ENCODE measurements at regions not wholly inside any gene's neighbourhood (a gene's known extent, or its start where the extent isn't known, plus 50 kb on each side); places are given as distances from the start of the nearest gene placed in this dataset.
"Not testable (repeated sequence)": the region's sequence is repeated elsewhere in the genome, so short reads cannot be mapped to it uniquely, and the experiment has no call there.

- peaks cover 5% of the 10 kb centered on the region for H3K27me3 Mint-ChIP-seq
- H3K4me3 Mint-ChIP-seq: no peak overlapping the region
- no peaks in the 10 kb centered on the region for H3K9me3 Mint-ChIP-seq (ENCODE audit: low read depth)
- H3K27ac Mint-ChIP-seq: no peak overlapping the region
- no peaks in the 10 kb centered on the region for H3K4me1 Mint-ChIP-seq (ENCODE audit: low read depth)
- H3K36me3 Mint-ChIP-seq: no peaks in the 10 kb centered on the region
Measured at GRCh38 chr6:904994-905393, 212.1 kb upstream of the EXOC2 start.

DNA sequence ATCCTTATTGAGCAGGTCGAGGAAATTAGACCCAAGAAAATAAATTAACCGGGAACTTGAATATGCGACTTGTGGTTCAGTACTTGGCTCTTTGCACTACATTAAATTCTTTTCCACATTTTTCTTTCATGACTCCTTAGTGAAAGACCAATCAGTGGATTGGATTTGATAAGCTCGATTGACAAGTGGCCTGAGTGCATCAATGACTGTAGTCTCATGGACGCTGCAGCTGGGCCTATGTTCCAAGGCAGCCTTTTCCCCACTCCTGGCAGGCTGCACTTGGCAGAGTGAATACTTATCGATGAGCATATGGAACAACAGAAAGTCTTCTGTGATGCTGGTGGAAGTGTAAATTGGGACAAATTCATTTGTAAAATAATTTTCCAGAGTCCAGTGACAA, 210.8 kb upstream of the EXOC2 start:
- Mint-ChIP-seq H3K36me3 (no peaks in the 10 kb centered on the region), H3K4me1 (ENCODE audit: low read depth) (no peaks in the 10 kb centered on the region), H3K27me3 (peaks cover 5% of the 10 kb centered on the region), H3K27ac (no peak overlapping the region), H3K9me3 (ENCODE audit: low read depth) (no peaks in the 10 kb centered on the region), H3K4me3 (no peak overlapping the region)

DNA sequence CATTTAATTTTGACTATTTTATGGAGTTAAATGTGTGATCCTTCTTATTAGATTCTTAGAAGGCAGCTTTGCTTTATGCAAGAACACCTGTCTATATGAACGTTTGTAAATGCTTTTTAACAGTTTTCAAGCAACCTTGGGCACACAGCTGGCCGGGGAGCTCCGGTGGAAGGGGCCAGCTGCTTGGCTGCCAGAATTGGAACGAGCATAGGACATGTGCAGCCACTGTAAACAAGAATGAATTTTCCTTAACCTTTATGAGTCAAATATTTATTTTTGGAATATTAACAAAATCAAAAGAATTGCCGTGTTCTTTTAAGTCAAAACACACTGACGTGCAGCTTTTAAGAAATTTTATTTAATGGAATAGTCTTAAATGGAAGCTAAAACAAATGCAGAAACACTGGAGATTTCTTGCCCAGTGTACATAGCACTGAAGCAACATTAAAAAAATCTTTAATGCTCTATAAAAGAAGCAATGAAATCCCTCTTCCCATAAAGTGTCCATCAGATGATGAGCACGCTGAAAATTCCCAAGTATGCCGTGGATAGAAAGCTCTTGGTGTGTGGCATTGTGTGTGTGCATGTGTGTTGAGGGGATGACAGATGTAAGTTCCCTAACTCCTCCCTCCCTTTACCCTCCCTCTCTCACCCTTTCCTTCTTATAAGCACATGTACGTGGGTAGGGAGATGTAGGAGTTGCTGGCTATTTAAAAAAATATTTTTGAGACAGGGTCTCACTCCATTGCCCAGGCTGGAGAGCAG, 208.9 kb upstream of the EXOC2 start:
- Mint-ChIP-seq H3K9me3 (ENCODE audit: low read depth) (no peaks in the 10 kb centered on the region), H3K4me1 (ENCODE audit: low read depth) (peaks cover 2% of the 10 kb centered on the region), H3K36me3 (no peaks in the 10 kb centered on the region), H3K27ac (no peak overlapping the region), H3K4me3 (no peak overlapping the region), H3K27me3 (peaks cover 7% of the 10 kb centered on the region)

DNA sequence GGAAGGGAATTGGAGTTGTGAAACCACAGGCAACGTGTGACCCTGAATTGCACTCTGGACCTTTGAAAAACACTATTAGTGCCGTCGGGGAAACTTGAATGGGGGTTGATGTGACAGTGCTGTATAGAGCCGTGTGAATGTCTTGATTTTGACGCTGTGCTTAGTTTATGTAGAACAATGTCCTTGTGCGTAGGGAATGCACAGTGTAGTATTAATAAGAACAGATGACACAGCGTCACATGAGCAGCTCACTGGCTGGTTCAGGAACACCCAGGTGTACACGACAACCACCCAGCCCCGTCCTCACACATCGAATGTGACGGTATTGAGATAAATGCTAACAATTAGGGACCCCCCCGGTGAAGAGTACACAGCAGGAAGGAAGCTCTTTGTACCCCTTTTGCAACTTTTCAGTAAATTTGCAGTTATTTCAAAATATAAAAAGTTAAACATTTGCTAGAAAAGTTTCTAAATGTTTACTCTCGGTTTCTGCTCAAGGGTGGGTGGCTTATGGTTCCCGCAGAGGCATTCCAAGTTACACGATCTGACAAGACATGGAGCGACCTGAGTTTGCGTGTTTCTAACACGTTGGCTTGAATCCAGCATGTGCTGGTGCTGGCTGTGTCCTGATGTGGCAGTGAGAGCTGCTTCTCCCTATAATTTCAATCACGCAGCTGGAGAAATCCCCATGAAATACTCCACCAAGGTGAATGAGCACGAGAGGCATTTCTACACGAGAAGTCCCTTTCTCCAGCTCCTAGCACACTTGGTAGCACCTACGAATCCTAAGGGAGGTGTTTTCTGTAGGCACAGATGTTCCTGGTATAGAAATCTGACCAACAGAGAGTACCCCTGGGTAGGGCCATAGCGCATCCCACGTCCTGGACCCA, 208.0 kb upstream of the EXOC2 start:
- no peaks in the 10 kb centered on the region for H3K9me3 Mint-ChIP-seq (ENCODE audit: low read depth)
- H3K4me1 Mint-ChIP-seq (ENCODE audit: low read depth): peaks cover 2% of the 10 kb centered on the region
- H3K27me3 Mint-ChIP-seq: peaks cover 7% of the 10 kb centered on the region
- H3K27ac Mint-ChIP-seq: no peak overlapping the region
- no peaks in the 10 kb centered on the region for H3K36me3 Mint-ChIP-seq
- no peak overlapping the region for H3K4me3 Mint-ChIP-seq

DNA sequence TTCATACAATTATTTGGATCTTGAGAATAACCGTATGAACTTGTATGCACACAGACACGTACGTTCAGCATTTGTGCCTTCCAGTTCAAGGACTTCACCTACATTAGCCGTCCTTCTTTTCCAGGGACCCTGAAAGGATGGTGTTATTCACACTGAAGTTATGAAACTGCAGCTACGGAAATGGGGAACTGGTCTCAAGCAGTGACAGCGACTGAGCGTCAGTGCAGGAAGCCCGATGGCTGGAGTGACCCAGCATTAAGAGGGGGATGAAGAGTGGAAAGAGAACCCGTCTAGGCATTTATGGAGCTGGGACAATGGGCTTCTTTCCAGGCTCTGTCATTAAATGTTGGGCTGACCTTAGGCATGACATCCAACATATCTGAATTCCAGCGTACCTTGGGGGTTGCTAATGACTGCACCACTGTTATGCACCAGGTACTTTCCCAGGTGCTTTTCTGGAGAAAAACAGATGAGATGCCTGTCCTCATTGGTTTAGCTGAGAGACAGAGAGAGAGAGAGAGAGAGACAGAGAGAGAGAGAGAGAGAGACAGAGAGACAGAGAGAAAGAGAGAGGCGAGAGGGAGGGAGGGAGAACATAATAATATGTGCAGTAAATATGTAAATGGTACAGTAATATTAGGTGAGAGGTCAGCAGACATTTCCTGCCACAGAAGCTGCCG, 204.7 kb upstream of the EXOC2 start:
- Mint-ChIP-seq H3K4me1 (ENCODE audit: low read depth) (peaks cover 2% of the 10 kb centered on the region), H3K36me3 (no peaks in the 10 kb centered on the region), H3K4me3 (no peak overlapping the region), H3K27ac (no peak overlapping the region), H3K9me3 (ENCODE audit: low read depth) (no peaks in the 10 kb centered on the region), H3K27me3 (peaks cover 7% of the 10 kb centered on the region)

- peaks cover 5% of the 10 kb centered on the region for H3K27me3 Mint-ChIP-seq
Measured at GRCh38 chr6:894274-894673, 201.3 kb upstream of the EXOC2 start.

DNA sequence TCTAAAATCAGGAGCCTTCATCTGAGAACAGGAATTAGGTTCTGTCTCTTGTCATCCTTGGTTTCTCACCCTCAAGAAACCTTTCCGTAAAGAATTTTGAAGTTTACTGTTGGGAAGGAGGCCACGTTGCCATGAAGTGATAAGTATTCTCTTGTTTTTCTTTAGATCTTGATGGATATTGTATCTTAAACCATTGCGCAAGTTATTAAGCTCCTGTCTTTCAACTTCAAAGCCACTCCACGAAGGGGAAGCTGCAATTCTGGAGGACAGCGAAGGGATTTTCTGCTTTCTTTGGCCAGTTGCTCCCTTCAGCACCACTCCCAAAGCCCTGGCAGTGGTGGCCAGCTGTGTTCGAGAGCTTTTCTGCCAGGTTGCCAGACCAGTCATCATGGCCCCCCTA, 198.1 kb upstream of the EXOC2 start:
- Mint-ChIP-seq H3K4me1 (ENCODE audit: low read depth) (no peaks in the 10 kb centered on the region), H3K27me3 (peaks cover 2% of the 10 kb centered on the region), H3K27ac (no peak overlapping the region), H3K4me3 (no peak overlapping the region), H3K9me3 (ENCODE audit: low read depth) (no peaks in the 10 kb centered on the region), H3K36me3 (no peaks in the 10 kb centered on the region)

More at GRCh38 chr6:894274-894673, 201.3 kb upstream of the EXOC2 start:
- H3K36me3 Mint-ChIP-seq: no peaks in the 10 kb centered on the region
- H3K9me3 Mint-ChIP-seq (ENCODE audit: low read depth): no peaks in the 10 kb centered on the region
- H3K27ac Mint-ChIP-seq: no peak overlapping the region
- H3K4me1 Mint-ChIP-seq (ENCODE audit: low read depth): peaks cover 2% of the 10 kb centered on the region
- no peak overlapping the region for H3K4me3 Mint-ChIP-seq

GRCh38 chr6:890201-890600, 197.3 kb upstream of the EXOC2 start:
- Mint-ChIP-seq H3K4me3 (no peak overlapping the region), H3K27me3 (peaks cover 2% of the 10 kb centered on the region), H3K9me3 (ENCODE audit: low read depth) (no peaks in the 10 kb centered on the region), H3K27ac (no peak overlapping the region), H3K4me1 (ENCODE audit: low read depth) (peaks cover 3% of the 10 kb centered on the region), H3K36me3 (no peaks in the 10 kb centered on the region)

- H3K27ac Mint-ChIP-seq: no peak overlapping the region
- H3K9me3 Mint-ChIP-seq (ENCODE audit: low read depth): no peaks in the 10 kb centered on the region
- no peaks in the 10 kb centered on the region for H3K36me3 Mint-ChIP-seq
- peaks cover 11% of the 10 kb centered on the region for H3K4me1 Mint-ChIP-seq (ENCODE audit: low read depth)
- no peak overlapping the region for H3K4me3 Mint-ChIP-seq
- peaks cover 2% of the 10 kb centered on the region for H3K27me3 Mint-ChIP-seq
Measured at GRCh38 chr6:887583-888235, 194.8 kb upstream of the EXOC2 start.

- H3K9me3 Mint-ChIP-seq (ENCODE audit: low read depth); H3K36me3 Mint-ChIP-seq; H3K27me3 Mint-ChIP-seq; H3K4me3 Mint-ChIP-seq; H3K27ac Mint-ChIP-seq: not testable (repeated sequence)
- H3K4me1 Mint-ChIP-seq (ENCODE audit: low read depth): peaks cover 11% of the 10 kb centered on the region
Measured at GRCh38 chr6:886116-886515, 193.2 kb upstream of the EXOC2 start.

- Mint-ChIP-seq H3K36me3 (no peaks in the 10 kb centered on the region), H3K27ac (no peak overlapping the region), H3K4me1 (ENCODE audit: low read depth) (peaks cover 11% of the 10 kb centered on the region), H3K9me3 (ENCODE audit: low read depth) (no peaks in the 10 kb centered on the region), H3K4me3 (no peak overlapping the region), H3K27me3 (peaks cover 2% of the 10 kb centered on the region)
Measured at GRCh38 chr6:885051-885590, 192.2 kb upstream of the EXOC2 start.

DNA sequence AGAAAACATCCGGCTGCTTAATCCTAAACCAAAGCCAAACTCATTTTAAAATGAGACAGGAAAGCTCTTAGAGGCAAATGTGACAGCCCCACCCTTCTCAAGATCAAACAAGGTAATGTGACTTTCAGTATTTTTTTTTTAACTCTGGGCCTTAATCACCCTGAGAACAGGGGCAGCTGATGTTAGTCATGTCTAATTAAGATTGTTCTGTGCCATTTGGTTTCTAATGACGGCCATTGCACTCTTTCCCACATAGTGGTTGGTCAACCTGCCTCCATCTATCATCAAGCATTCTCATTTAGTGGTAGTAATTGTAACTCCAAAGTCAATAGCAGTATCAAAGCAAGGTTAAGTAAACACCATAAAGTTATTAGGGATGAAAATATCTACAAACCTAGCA, 191.6 kb upstream of the EXOC2 start:
- peaks cover 11% of the 10 kb centered on the region for H3K4me1 Mint-ChIP-seq (ENCODE audit: low read depth)
- H3K27ac Mint-ChIP-seq: no peak overlapping the region
- no peak overlapping the region for H3K4me3 Mint-ChIP-seq
- peaks cover 2% of the 10 kb centered on the region for H3K27me3 Mint-ChIP-seq
- no peaks in the 10 kb centered on the region for H3K36me3 Mint-ChIP-seq
- no peaks in the 10 kb centered on the region for H3K9me3 Mint-ChIP-seq (ENCODE audit: low read depth)

- Mint-ChIP-seq H3K27ac (no peak overlapping the region), H3K4me3 (no peak overlapping the region), H3K36me3 (no peaks in the 10 kb centered on the region), H3K27me3 (peaks cover 3% of the 10 kb centered on the region), H3K9me3 (ENCODE audit: low read depth) (no peaks in the 10 kb centered on the region), H3K4me1 (ENCODE audit: low read depth) (peaks cover 11% of the 10 kb centered on the region)
Measured at GRCh38 chr6:882084-882598, 189.2 kb upstream of the EXOC2 start.

- H3K27ac Mint-ChIP-seq: no peak overlapping the region
- no peaks in the 10 kb centered on the region for H3K9me3 Mint-ChIP-seq (ENCODE audit: low read depth)
- no peaks in the 10 kb centered on the region for H3K36me3 Mint-ChIP-seq
- H3K4me3 Mint-ChIP-seq: no peak overlapping the region
- no peaks in the 10 kb centered on the region for H3K4me1 Mint-ChIP-seq (ENCODE audit: low read depth)
- peaks cover 7% of the 10 kb centered on the region for H3K27me3 Mint-ChIP-seq
Measured at GRCh38 chr6:878179-878578, 185.2 kb upstream of the EXOC2 start.
